Tibial nerve (tissue), 4 donors: ENCODE measurements at regions not wholly inside any gene's neighbourhood (a gene's known extent, or its start where the extent isn't known, plus 50 kb on each side); places are given as distances from the start of the nearest gene placed in this dataset.

Experiments
- CTCF ChIP-seq, 5 experiments: fragments of 200-600 bp in 3 of 5; fragments of 450-650 bp in 2 of 5; sonication (generic) in 3 of 5; IDR thresholded peaks; one replicate each; pipeline ENCODE4 v1.5.1; 2016 to 2019; ENCODE audit warnings: antibody characterized with exemption in 5 of 5, mild to moderate bottlenecking in 3 of 5, moderate library complexity in 2 of 5
- EP300 ChIP-seq, 2 donors: sonication (generic); formaldehyde crosslinking; IDR thresholded peaks; one replicate each; pipeline ENCODE4 v1.6.1; 2017; ENCODE audit warnings: antibody characterized with exemption in 2 of 2, mild to moderate bottlenecking in 1 of 2
- POLR2A ChIP-seq, 2 donors: fragments of 450-650 bp; IDR thresholded peaks; one replicate each; pipeline ENCODE4 v1.6.1; 2017; ENCODE audit warnings: antibody characterized with exemption in 2 of 2, mild to moderate bottlenecking in 2 of 2, moderate library complexity in 2 of 2

- TF ChIP-seq CTCF (IDR thresholded peaks at IDR 0.05) (no peak), EP300 (IDR thresholded peaks at IDR 0.05) (no peak), POLR2A (IDR thresholded peaks at IDR 0.05) (no peak)
Measured at GRCh38 chr18:6653880-6654279, 75.6 kb upstream of the ARHGAP28 start.
